NCI-H2029 treated with DMSO at 0.1 percent for 48 hours (cell line): ENCODE measurements at regions not wholly inside any gene's neighbourhood (a gene's known extent, or its start where the extent isn't known, plus 50 kb on each side); places are given as distances from the start of the nearest gene placed in this dataset.
"Not testable (repeated sequence)": the region's sequence is repeated elsewhere in the genome, so short reads cannot be mapped to it uniquely, and the experiment has no call there.

Source experiments
- DNase-seq: peaks from one replicate; lab custom pipeline; 2025; lab: John Stamatoyannopoulos, UW

GRCh38 chr6:150456466-150456865 lies 87.7 kb downstream of the IYD start:
- DNase-seq, result no peak

GRCh38 chr6:150456902-150457643 lies 88.3 kb downstream of the IYD start:
- no peak for DNase-seq

- no peak for DNase-seq
These were observed 89.8 kb downstream of the IYD start for GRCh38 chr6:150458579-150458978.

- DNase-seq, result no peak
These were observed 95.0 kb downstream of the IYD start for GRCh38 chr6:150463852-150464251.

GRCh38 chr6:150464966-150465365 lies 96.2 kb downstream of the IYD start:
- no peak for DNase-seq

GRCh38 chr6:150465610-150466009 lies 96.8 kb downstream of the IYD start:
- DNase-seq, result no peak

- no peak for DNase-seq
These were observed 97.4 kb downstream of the IYD start for GRCh38 chr6:150466196-150466595.

- DNase-seq, result no peak
These were observed 101.3 kb downstream of the IYD start for GRCh38 chr6:150470131-150470530.

- DNase-seq, result no peak
These were observed 102.3 kb downstream of the IYD start for GRCh38 chr6:150470960-150471665.

- no peak for DNase-seq
These were observed 110.1 kb downstream of the IYD start for GRCh38 chr6:150478656-150479545.

- no peak for DNase-seq
These were observed 114.1 kb downstream of the IYD start for GRCh38 chr6:150482883-150483409.

GRCh38 chr6:150485161-150485958 lies 114.3 kb upstream of the PLEKHG1 start:
- no peak for DNase-seq

GRCh38 chr6:150486048-150486447 lies 113.6 kb upstream of the PLEKHG1 start:
- no peak for DNase-seq

- no peak for DNase-seq
These were observed 109.1 kb upstream of the PLEKHG1 start for GRCh38 chr6:150490586-150490985.

GRCh38 chr6:150491131-150491810 lies 108.4 kb upstream of the PLEKHG1 start:
- DNase-seq, result no peak

- no peak for DNase-seq
These were observed 107.9 kb upstream of the PLEKHG1 start for GRCh38 chr6:150491811-150492172.

GRCh38 chr6:150492507-150492906 lies 107.2 kb upstream of the PLEKHG1 start:
- DNase-seq, result no peak

- DNase-seq, result no peak
These were observed 106.7 kb upstream of the PLEKHG1 start for GRCh38 chr6:150492941-150493340.

GRCh38 chr6:150493552-150493951 lies 106.1 kb upstream of the PLEKHG1 start:
- not testable (repeated sequence) for DNase-seq

- DNase-seq, result no peak
These were observed 105.4 kb upstream of the PLEKHG1 start for GRCh38 chr6:150494241-150494640.

- no peak for DNase-seq
These were observed 104.6 kb upstream of the PLEKHG1 start for GRCh38 chr6:150495126-150495525.
